HG02623 (cell line): ENCODE measurements at regions not wholly inside any gene's neighbourhood (a gene's known extent, or its start where the extent isn't known, plus 50 kb on each side); places are given as distances from the start of the nearest gene placed in this dataset.

Experiments
- ATAC-seq: cut with Tn5 transposase; IDR thresholded peaks from one replicate; pipeline ENCODE4 v1.9.1; 2021; ENCODE audit warnings: moderate library complexity; ENCODE audit not compliant: unreplicated experiment

GRCh38 chr10:31754803-31755624, 173.6 kb downstream of the ARHGAP12 start:
- ATAC-seq: no peak

- ATAC-seq: no peak
Measured at GRCh38 chr10:31753681-31754080, 174.9 kb downstream of the ARHGAP12 start.

- no peak for ATAC-seq
Measured at GRCh38 chr10:31752170-31752569, 176.5 kb downstream of the ARHGAP12 start.

GRCh38 chr10:31751738-31752080, 176.9 kb downstream of the ARHGAP12 start:
- no peak for ATAC-seq

- no peak for ATAC-seq
Measured at GRCh38 chr10:31751051-31751737, 177.4 kb downstream of the ARHGAP12 start.

GRCh38 chr10:31749981-31750840, 178.4 kb downstream of the ARHGAP12 start:
- no peak for ATAC-seq

- ATAC-seq: no peak
Measured at GRCh38 chr10:31749301-31749700, 179.3 kb downstream of the ARHGAP12 start.

GRCh38 chr10:31745612-31746376, 182.8 kb downstream of the ARHGAP12 start:
- ATAC-seq: no peak

GRCh38 chr10:31744025-31744424, 184.6 kb downstream of the ARHGAP12 start:
- ATAC-seq: no peak

GRCh38 chr10:31742255-31742654, 186.4 kb downstream of the ARHGAP12 start:
- ATAC-seq: no peak

- ATAC-seq: no peak
Measured at GRCh38 chr10:31741473-31741872, 187.2 kb downstream of the ARHGAP12 start.

GRCh38 chr10:31739711-31740110, 188.9 kb downstream of the ARHGAP12 start:
- ATAC-seq: no peak

GRCh38 chr10:31739146-31739545, 189.5 kb downstream of the ARHGAP12 start:
- ATAC-seq: no peak

- no peak for ATAC-seq
Measured at GRCh38 chr10:31731711-31732110, 196.9 kb downstream of the ARHGAP12 start.

- ATAC-seq: no peak
Measured at GRCh38 chr10:31730776-31731175, 197.9 kb downstream of the ARHGAP12 start.

GRCh38 chr10:31728698-31729224, 199.9 kb downstream of the ARHGAP12 start:
- no peak for ATAC-seq

- no peak for ATAC-seq
Measured at GRCh38 chr10:31725436-31725835, 203.2 kb downstream of the ARHGAP12 start.

- ATAC-seq: no peak
Measured at GRCh38 chr10:31724296-31724695, 204.3 kb downstream of the ARHGAP12 start.

- ATAC-seq: no peak
Measured at GRCh38 chr10:31723106-31723750, 205.4 kb downstream of the ARHGAP12 start.

- no peak for ATAC-seq
Measured at GRCh38 chr10:31721096-31721495, 207.5 kb downstream of the ARHGAP12 start.
